Caco-2 (cell line): ENCODE measurements at regions not wholly inside any gene's neighbourhood (a gene's known extent, or its start where the extent isn't known, plus 50 kb on each side); places are given as distances from the start of the nearest gene placed in this dataset.

Experiments used
- BruUV-seq: library from RNA; stranded (reverse); fragments of 400-500 nt; replicated peaks from 2 replicates; lab custom pipeline; 2021; lab: Mats Ljungman, UMichigan
- CTCF ChIA-PET: fragments of 300-600 bp; sonication (Branson Sonifier 250); formaldehyde crosslinking; loops from one replicate; lab custom pipeline; 2022; ENCODE audit warnings: antibody characterized with exemption; lab: Charles Lee
- POLR2A ChIA-PET: fragments of 300-600 bp; sonication (Branson Sonifier 250); formaldehyde crosslinking; loops from one replicate; lab custom pipeline; 2022; ENCODE audit warnings: antibody characterized with exemption; lab: Charles Lee
- DNase-seq, 2 experiments: peaks; one replicate each; pipeline versions ENCODE4 v3.0.0 to v3.0.0-alpha.2; 2020 to 2022
- H3K27me3 ChIP-seq: replicated peaks from 2 replicates; pipeline ENCODE4 v1.6.0; 2011; ENCODE audit warnings: low read length; ENCODE audit not compliant: control insufficient read depth, insufficient read depth
- H3K36me3 ChIP-seq: 2 replicates; pipeline ENCODE4 v1.5.1; 2011; ENCODE audit warnings: low read length; ENCODE audit not compliant: control insufficient read depth, insufficient read depth
- H3K4me1 ChIP-seq: fragments of 250-450 bp; sonication (Bioruptor Pico); 2 replicates; pipeline ENCODE4 v1.5.1; 2020; ENCODE audit warnings: mild to moderate bottlenecking
- H3K4me3 ChIP-seq: 2 replicates; pipeline ENCODE4 v1.5.1; 2011; ENCODE audit warnings: low read depth, mild to moderate bottlenecking, control low read depth, low read length
- H3K9me3 ChIP-seq: fragments of 250-450 bp; sonication (Bioruptor Pico); 2 replicates; pipeline ENCODE4 v1.5.1; 2020; ENCODE audit warnings: mild to moderate bottlenecking, moderate library complexity
- H3K27ac Mint-ChIP-seq: one replicate; pipeline ENCODE4 v1.8.0; 2022; ENCODE audit warnings: mixed read lengths; ENCODE audit not compliant: unreplicated experiment
- H3K27me3 Mint-ChIP-seq: one replicate; pipeline ENCODE4 v1.8.0; 2022; ENCODE audit warnings: mixed read lengths; ENCODE audit not compliant: insufficient read depth, unreplicated experiment
- H3K36me3 Mint-ChIP-seq: one replicate; pipeline ENCODE4 v1.8.0; 2022; ENCODE audit warnings: mild to moderate bottlenecking, mixed read lengths; ENCODE audit not compliant: insufficient read depth, unreplicated experiment
- H3K4me1 Mint-ChIP-seq: one replicate; pipeline ENCODE4 v1.8.0; 2022; ENCODE audit warnings: low read depth, mixed read lengths; ENCODE audit not compliant: unreplicated experiment
- H3K4me3 Mint-ChIP-seq: one replicate; pipeline ENCODE4 v1.8.0; 2022; ENCODE audit warnings: mild to moderate bottlenecking, moderate library complexity, mixed read lengths; ENCODE audit not compliant: unreplicated experiment
- H3K9me3 Mint-ChIP-seq: one replicate; pipeline ENCODE4 v1.8.0; 2022; ENCODE audit warnings: mixed read lengths; ENCODE audit not compliant: unreplicated experiment
- CTCF ChIP-seq, 2 experiments: fragments of 200-600 bp in 1 of 2; IDR thresholded peaks; 1 replicate in 1 of 2; 2 replicates in 1 of 2; pipeline versions ENCODE4 v1.5.1 to v1.8.0; 2011 to 2022; ENCODE audit warnings: antibody characterized with exemption in 1 of 2, control low read depth in 1 of 2, inconsistent platforms in 1 of 2, low read depth in 1 of 2, low read length in 1 of 2, mild to moderate bottlenecking in 1 of 2, moderate library complexity in 1 of 2; ENCODE audit not compliant: insufficient read depth in 1 of 2, severe bottlenecking in 1 of 2, unreplicated experiment in 1 of 2
- intact Hi-C: fragments of 100-400 bp; cut with micrococcal nuclease; formaldehyde crosslinking; loops from one replicate; pipeline ENCODE4 v1.10.0; 2022; ENCODE audit not compliant: unreplicated experiment

GRCh38 chr15:62218841-62219240 is 53.8 kb upstream of the C2CD4B start:
- BruUV-seq, result no TSS peak

GRCh38 chr15:62219799-62220198 is 54.7 kb upstream of the C2CD4B start:
- Mint-ChIP-seq H3K9me3 (peaks cover 30% of the 10 kb centered on the region), H3K4me1 (no peaks in the 10 kb centered on the region), H3K27ac (no peak overlapping the region), H3K27me3 (no peaks in the 10 kb centered on the region), H3K4me3 (no peak overlapping the region), H3K36me3 (peaks cover 4% of the 10 kb centered on the region)
- CTCF ChIA-PET, result no interaction called here
- BruUV-seq, result no TSS peak
- peaks cover 13% of the 10 kb centered on the region; the same call in 1 of the 2 replicates for H3K9me3 ChIP-seq
- intact Hi-C loops, result no loop called here
- no peaks in the 10 kb centered on the region for H3K27me3 ChIP-seq
- H3K4me3 ChIP-seq, result no peak overlapping the region
- no peak for TF ChIP-seq CTCF (IDR thresholded peaks at IDR 0.05; ENCODE audit: insufficient read depth in 1 of 2, low read depth in 1 of 2, low read length in 1 of 2, severe bottlenecking in 1 of 2, unreplicated experiment in 1 of 2)
- no peaks in the 10 kb centered on the region for H3K4me1 ChIP-seq
- H3K36me3 ChIP-seq, result no peaks in the 10 kb centered on the region
- no peak for DNase-seq
- POLR2A ChIA-PET, result no interaction called here

More at GRCh38 chr15:62218841-62219240, 53.8 kb upstream of the C2CD4B start:
- Histone ChIP-seq H3K4me3 (no peak overlapping the region), H3K4me1 (no peaks in the 10 kb centered on the region), H3K36me3 (no peaks in the 10 kb centered on the region), H3K27me3 (no peaks in the 10 kb centered on the region), H3K9me3 (peaks cover 13% of the 10 kb centered on the region; the same call in 1 of the 2 replicates)
- no peak overlapping the region for H3K4me3 Mint-ChIP-seq
- H3K9me3 Mint-ChIP-seq, result peaks cover 32% of the 10 kb centered on the region
- no peaks in the 10 kb centered on the region for H3K27me3 Mint-ChIP-seq
- no peak for TF ChIP-seq CTCF (IDR thresholded peaks at IDR 0.05; ENCODE audit: insufficient read depth in 1 of 2, low read depth in 1 of 2, low read length in 1 of 2, severe bottlenecking in 1 of 2, unreplicated experiment in 1 of 2)
- POLR2A ChIA-PET, result no interaction called here
- no peaks in the 10 kb centered on the region for H3K4me1 Mint-ChIP-seq
- CTCF ChIA-PET, result no interaction called here
- intact Hi-C loops, result no loop called here
- no peak overlapping the region for H3K27ac Mint-ChIP-seq
- H3K36me3 Mint-ChIP-seq, result no peaks in the 10 kb centered on the region
- no peak for DNase-seq

GRCh38 chr15:62223020-62223419 is 57.9 kb upstream of the C2CD4B start:
- Histone ChIP-seq H3K36me3 (no peaks in the 10 kb centered on the region), H3K27me3 (no peaks in the 10 kb centered on the region), H3K4me3 (no peak overlapping the region), H3K4me1 (no peaks in the 10 kb centered on the region), H3K9me3 (no peaks in the 10 kb centered on the region)
- H3K36me3 Mint-ChIP-seq, result peaks cover 4% of the 10 kb centered on the region
- H3K4me1 Mint-ChIP-seq, result no peaks in the 10 kb centered on the region
- intact Hi-C loops, result no loop called here
- ChIA-PET CTCF (no interaction called here), POLR2A (no interaction called here)
- H3K4me3 Mint-ChIP-seq, result no peak overlapping the region
- DNase-seq, result no peak
- no TSS peak for BruUV-seq
- no peak for TF ChIP-seq CTCF (IDR thresholded peaks at IDR 0.05; ENCODE audit: insufficient read depth in 1 of 2, low read depth in 1 of 2, low read length in 1 of 2, severe bottlenecking in 1 of 2, unreplicated experiment in 1 of 2)
- no peaks in the 10 kb centered on the region for H3K27me3 Mint-ChIP-seq
- H3K27ac Mint-ChIP-seq, result no peak overlapping the region
- peaks cover 10% of the 10 kb centered on the region for H3K9me3 Mint-ChIP-seq
